ENCODE measurements at regions not wholly inside any gene's neighbourhood (a gene's known extent, or its start where the extent isn't known, plus 50 kb on each side); places are given as distances from the start of the nearest gene placed in this dataset.

DNA sequence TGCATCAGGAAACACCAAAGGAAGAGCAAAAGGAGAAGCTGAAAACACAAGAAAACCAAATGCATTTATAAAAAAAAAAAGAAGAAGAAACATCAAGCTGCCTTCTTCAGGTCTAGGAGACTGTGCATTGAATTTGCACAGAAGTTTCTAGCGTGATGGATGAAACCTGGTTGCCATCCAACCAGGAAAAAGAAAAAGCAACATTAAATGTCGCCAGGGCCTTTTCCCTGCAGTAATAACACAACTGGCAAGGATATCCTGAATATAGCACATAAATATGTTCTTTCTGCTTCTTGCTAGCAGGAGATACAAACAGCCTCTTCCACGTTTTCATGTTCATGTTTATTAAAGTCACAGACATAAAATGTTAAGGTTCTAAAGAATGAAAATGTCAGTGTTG lies 60.8 kb upstream of the ZFP42 start:
- no peak for DNase-seq
- H3K9ac ChIP-seq (ENCODE audit: low read depth, low read length): no peak overlapping the region
- H3K4me2 ChIP-seq (ENCODE audit: low read depth, low read length): no peak overlapping the region
- in situ Hi-C loops (cut with MboI; ENCODE audit: low sequenced_read_pairs) (no loop called here), intact Hi-C loops (cut with micrococcal nuclease) (no loop called here), dilution Hi-C loops (cut with HindIII; ENCODE audit: low sequenced_read_pairs, unreplicated experiment) (no loop called here)
- CTCF ChIA-PET: interaction anchor here (0.6 kb wide), 1 partner anchor 370 kb away, joined by 3 read pairs; no protein-coding TSS in a partner anchor
- no peak overlapping the region for H2BK15ac ChIP-seq (ENCODE audit: low read depth, low read length)
- H3K4me3 ChIP-seq (ENCODE audit: insufficient read depth, low read depth, low read length): no peak overlapping the region
- no peaks in the 10 kb centered on the region for H3K79me1 ChIP-seq (ENCODE audit: low read depth in 1 of 2, low read length in 2 of 2)
- H3K14ac ChIP-seq (replicated peaks; ENCODE audit: low read depth, low read length): no peak overlapping the region
- H2BK20ac ChIP-seq (ENCODE audit: low read depth, low read length): no peak overlapping the region
- no peak overlapping the region for H4K91ac ChIP-seq (ENCODE audit: insufficient read depth, low read depth, low read length)
- peak overlapping the region; percentile 47; the same call in 1 of the 2 replicates for H3K18ac ChIP-seq (ENCODE audit: low read depth, low read length)
- H3K27ac ChIP-seq (ENCODE audit: insufficient read depth, low read length): no peak overlapping the region
- H3K9me3 ChIP-seq (ENCODE audit: control insufficient read depth, insufficient read depth, low read length): no peaks in the 10 kb centered on the region
- H3K23ac ChIP-seq (ENCODE audit: low read depth, low read length): no peak overlapping the region
- no TSS peak for BruUV-seq (replicated peaks)
- no peak overlapping the region for H2AK9ac ChIP-seq (replicated peaks; ENCODE audit: low read depth, low read length, poor library complexity)
- no peaks in the 10 kb centered on the region for H3K9me1 ChIP-seq (ENCODE audit: insufficient read depth, low read length)
- no peaks in the 10 kb centered on the region for H3K27me3 ChIP-seq (ENCODE audit: control insufficient read depth, insufficient read depth, low read length)
- H4K8ac ChIP-seq (ENCODE audit: low read depth in 2 of 2, low read length in 2 of 2): no peak overlapping the region
- POLR2A ChIA-PET (ENCODE audit: unreplicated experiment): no interaction called here
- no CpG with 5 or more reads among the region's 3 CpGs for WGBS, 2 experiments (ENCODE audit: extremely low coverage in 2 of 2, insufficient read length in 1 of 2)
- H3K56ac ChIP-seq (ENCODE audit: extremely low read depth, insufficient read depth, low read length): no peak overlapping the region
- H2BK5ac ChIP-seq (ENCODE audit: low read depth, low read length, poor library complexity, severe bottlenecking): no peak overlapping the region
- H3K4ac ChIP-seq (ENCODE audit: low read depth, low read length): no peak overlapping the region
- H2BK120ac ChIP-seq (ENCODE audit: low read depth, low read length): no peak overlapping the region
- no peak overlapping the region for H2AFZ ChIP-seq (replicated peaks; ENCODE audit: low read length, poor library complexity)
- H4K5ac ChIP-seq (ENCODE audit: low read depth, low read length): no peak overlapping the region; the same call in 1 of the 2 replicates
- no peaks in the 10 kb centered on the region for H3K36me3 ChIP-seq (ENCODE audit: control insufficient read depth, insufficient read depth, low read length)
- no peak for ATAC-seq (ENCODE audit: low read depth)
- no peaks in the 10 kb centered on the region for H4K20me1 ChIP-seq (ENCODE audit: insufficient read depth, low read length)
- TF ChIP-seq POLR2A (IDR thresholded peaks at IDR 0.05; ENCODE audit: low read depth, low read length) (no peak), FOS (IDR thresholded peaks at IDR 0.05; ENCODE audit: low read depth, low read length) (no peak), CEBPB (IDR thresholded peaks at IDR 0.05; ENCODE audit: low read depth, low read length) (no peak), MAZ (IDR thresholded peaks at IDR 0.05; ENCODE audit: borderline replicate concordance, low read depth, low read length) (no peak), NFE2L2 (IDR thresholded peaks at IDR 0.05; ENCODE audit: low read depth, low read length) (no peak), SMC3 (IDR thresholded peaks at IDR 0.05; ENCODE audit: low read depth, low read length) (no peak), CHD1 (IDR thresholded peaks at IDR 0.05; ENCODE audit: low read depth, low read length) (no peak), BHLHE40 (IDR thresholded peaks at IDR 0.05; ENCODE audit: low read depth, low read length) (no peak)
- TF ChIP-seq, protein P1, sequence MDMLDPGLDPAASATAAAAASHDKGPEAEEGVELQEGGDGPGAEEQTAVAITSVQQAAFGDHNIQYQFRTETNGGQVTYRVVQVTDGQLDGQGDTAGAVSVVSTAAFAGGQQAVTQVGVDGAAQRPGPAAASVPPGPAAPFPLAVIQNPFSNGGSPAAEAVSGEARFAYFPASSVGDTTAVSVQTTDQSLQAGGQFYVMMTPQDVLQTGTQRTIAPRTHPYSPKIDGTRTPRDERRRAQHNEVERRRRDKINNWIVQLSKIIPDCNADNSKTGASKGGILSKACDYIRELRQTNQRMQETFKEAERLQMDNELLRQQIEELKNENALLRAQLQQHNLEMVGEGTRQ (IDR thresholded peaks at IDR 0.05; ENCODE audit: low read depth, low read length): no peak
- TF ChIP-seq, protein P2, sequence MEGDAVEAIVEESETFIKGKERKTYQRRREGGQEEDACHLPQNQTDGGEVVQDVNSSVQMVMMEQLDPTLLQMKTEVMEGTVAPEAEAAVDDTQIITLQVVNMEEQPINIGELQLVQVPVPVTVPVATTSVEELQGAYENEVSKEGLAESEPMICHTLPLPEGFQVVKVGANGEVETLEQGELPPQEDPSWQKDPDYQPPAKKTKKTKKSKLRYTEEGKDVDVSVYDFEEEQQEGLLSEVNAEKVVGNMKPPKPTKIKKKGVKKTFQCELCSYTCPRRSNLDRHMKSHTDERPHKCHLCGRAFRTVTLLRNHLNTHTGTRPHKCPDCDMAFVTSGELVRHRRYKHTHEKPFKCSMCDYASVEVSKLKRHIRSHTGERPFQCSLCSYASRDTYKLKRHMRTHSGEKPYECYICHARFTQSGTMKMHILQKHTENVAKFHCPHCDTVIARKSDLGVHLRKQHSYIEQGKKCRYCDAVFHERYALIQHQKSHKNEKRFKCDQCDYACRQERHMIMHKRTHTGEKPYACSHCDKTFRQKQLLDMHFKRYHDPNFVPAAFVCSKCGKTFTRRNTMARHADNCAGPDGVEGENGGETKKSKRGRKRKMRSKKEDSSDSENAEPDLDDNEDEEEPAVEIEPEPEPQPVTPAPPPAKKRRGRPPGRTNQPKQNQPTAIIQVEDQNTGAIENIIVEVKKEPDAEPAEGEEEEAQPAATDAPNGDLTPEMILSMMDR (conservative IDR thresholded peaks at IDR 0.05; ENCODE audit: low read depth, low read length): no peak
- peaks cover 2% of the 10 kb centered on the region; the same call in 1 of the 2 replicates for H3K4me1 ChIP-seq (ENCODE audit: control insufficient read depth, insufficient read depth, low read length)
- H2AK5ac ChIP-seq (ENCODE audit: low read depth, low read length): no peak overlapping the region
